CD1c-positive myeloid dendritic cell (primary cell): ENCODE measurements at regions not wholly inside any gene's neighbourhood (a gene's known extent, or its start where the extent isn't known, plus 50 kb on each side); places are given as distances from the start of the nearest gene placed in this dataset.
"Not testable (repeated sequence)": the region's sequence is repeated elsewhere in the genome, so short reads cannot be mapped to it uniquely, and the experiment has no call there.

Experiments
- DNase-seq: peaks from one replicate; pipeline ENCODE4 v3.0.0-alpha.2; 2016; ENCODE audit errors: extremely low spot score

- no peak for DNase-seq
These were observed 1698.4 kb upstream of the PCDH10 start for GRCh38 chr4:131450572-131451209.

DNA sequence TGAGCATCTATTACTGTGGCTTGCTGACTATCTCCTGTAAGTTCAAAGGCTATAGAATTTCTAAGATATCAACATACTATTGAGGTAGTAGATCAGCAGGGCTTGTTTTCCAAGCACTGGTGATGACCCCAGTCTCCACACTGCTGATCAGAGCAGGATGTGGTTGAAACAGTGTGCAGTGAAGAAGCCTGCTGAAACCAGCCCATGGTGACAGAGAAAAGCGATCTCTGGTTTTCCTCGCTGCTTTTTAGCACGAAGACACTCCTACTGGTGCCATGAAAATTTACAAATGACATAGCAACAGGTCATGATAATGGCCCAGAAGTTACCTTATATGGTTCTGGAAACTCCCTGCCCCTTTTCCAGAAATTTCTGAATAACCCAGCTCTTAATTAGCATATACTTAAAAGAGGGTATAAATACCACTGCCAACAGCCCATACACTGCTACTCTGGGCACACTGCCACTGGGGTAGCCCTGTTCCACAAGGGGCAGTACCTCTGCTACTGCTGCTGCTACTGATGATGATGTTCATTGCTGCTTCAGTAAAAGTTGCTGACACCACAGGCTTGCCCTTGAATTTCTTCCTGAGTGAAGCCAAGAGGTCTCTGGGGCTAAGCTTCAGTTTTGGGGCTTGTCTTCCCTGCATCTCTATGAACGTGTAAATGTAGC lies 1689.5 kb upstream of the PCDH10 start:
- DNase-seq: no peak

- DNase-seq: no peak
These were observed 1678.7 kb upstream of the PCDH10 start for GRCh38 chr4:131470360-131470759.

DNA sequence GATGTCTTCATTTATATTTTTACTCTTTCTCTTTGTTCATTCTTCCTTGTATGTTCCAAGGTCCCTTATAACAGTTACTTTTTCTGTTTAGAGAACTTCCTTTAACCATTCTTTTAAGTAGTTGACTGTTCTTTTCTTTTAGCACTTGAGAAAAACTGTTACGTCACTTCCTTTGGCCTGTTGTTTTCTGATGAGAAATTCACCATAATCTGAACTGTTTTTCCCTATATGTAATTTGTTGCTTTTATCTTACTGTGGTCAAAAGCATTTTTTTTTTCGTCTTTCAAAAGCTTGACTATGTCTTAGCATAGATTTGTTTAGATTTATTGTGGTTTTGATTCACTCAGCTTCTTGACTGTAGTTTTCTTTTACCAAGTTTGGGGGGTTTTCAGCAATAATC lies 1660.3 kb upstream of the PCDH10 start:
- no peak for DNase-seq

- not testable (repeated sequence) for DNase-seq
These were observed 1652.9 kb upstream of the PCDH10 start for GRCh38 chr4:131496211-131496610.

GRCh38 chr4:131499141-131499873 lies 1649.8 kb upstream of the PCDH10 start:
- no peak for DNase-seq

- DNase-seq: no peak
These were observed 1639.6 kb upstream of the PCDH10 start for GRCh38 chr4:131509521-131509920.

DNA sequence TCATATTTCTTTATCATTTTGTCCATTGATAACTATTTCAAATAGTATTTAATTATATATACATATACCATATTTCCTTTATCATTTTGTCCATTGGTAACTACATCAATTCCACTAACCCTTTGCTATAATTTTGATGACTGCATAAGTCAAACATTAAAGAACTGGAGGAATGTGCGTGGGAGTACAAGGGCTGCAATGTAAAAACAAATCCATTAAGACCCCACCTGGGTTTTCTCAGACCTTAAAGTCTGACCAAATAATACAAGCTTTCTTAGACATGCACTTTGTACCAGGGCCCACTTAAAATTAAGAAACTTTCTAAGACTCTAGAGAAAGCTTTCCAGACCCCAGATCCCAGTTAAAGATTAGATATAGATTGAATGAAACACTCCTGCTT lies 1622.4 kb upstream of the PCDH10 start:
- DNase-seq: no peak

DNA sequence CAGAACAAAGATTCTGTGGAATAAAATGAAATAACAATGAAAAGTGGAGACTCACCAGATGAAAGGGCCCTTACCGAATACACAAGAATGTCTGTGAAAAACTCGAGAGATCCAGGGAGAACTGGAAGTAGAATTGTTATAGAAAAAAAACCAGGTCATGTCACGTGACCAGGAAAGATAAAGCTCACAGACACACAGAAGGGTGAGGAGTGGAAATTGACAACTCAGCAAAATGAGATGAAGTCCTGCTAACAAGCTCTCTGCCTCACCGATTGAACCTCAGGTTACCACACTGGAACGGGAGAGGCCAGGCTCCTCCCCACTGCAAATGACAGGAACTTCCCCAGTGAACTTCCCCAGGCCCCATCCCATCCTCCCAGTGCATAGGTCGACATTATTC lies 1618.0 kb upstream of the PCDH10 start:
- no peak for DNase-seq

DNA sequence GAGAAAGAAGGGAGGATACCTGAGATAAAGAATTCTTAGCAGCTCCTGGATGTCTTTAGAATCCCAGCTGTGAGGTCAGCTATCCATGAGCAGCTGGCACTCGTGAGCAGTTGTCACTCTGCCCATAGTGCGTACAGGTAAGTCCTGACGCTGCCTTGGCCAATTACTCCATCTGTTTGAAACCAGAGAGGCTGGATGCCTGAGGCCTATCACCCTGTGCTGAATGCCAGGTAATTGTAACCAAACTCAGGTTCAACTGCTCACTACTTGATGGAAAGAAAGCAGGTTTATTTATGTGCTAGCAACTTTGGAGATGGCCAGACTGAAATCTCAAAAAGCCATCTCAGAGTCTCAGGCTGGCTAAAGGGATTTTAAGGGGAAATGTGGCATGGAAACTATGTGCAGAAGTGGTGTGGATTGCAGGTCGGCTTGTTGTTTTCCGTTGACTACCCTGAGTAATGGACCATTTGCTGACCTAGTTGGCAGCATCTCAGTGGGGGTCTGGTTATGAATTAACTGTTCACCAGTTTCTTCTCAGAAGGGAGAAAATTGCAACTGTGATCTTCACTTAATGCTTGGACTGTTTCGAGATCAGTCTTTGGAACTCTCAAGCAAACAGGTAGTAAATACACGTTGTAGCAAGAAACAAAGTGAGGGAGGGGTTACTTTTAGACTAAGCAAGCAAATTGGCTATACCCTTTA lies 1614.0 kb upstream of the PCDH10 start:
- no peak for DNase-seq

DNA sequence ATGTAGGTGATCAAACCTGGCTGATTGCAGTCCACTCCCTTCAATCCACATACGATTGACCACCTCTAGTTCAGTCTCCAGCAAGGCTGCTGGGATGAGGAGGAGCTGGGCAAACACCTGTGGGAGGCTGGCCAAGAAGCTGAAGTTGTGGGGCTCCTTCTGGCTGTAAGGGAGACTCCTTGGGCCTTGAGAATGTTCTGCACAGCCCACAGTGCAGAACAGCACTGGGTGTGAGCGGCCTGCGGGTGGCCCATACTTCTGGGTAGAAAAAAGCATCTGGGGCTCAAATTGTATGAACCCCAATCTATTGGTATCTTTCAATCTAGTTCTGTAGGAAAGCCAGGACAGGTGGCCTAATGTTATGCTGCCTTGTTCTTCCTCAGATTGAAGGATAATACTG lies 1608.8 kb upstream of the PCDH10 start:
- DNase-seq: no peak

DNA sequence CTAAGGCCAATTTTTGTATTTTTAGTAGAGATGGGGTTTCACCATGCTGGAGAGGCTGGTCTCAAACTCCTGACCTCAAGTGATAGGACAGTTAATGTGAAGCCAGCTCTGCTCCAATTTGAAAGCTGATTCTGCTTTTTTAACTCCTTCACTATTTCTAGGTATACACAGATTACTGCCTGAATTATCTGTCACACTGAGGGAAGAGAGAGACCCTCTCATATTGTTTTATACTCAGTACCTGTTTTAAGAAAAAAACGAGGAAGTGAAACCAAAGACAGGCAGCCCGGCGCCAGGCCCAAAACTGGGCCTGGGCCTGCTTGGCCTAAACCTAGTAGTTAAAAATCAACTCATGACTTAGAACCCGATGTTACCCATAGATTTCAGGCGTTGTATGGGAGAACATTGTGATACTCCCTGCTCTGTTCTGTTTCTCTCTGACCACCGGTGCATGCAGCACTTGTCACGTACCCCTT lies 1601.5 kb upstream of the PCDH10 start:
- no peak for DNase-seq

DNA sequence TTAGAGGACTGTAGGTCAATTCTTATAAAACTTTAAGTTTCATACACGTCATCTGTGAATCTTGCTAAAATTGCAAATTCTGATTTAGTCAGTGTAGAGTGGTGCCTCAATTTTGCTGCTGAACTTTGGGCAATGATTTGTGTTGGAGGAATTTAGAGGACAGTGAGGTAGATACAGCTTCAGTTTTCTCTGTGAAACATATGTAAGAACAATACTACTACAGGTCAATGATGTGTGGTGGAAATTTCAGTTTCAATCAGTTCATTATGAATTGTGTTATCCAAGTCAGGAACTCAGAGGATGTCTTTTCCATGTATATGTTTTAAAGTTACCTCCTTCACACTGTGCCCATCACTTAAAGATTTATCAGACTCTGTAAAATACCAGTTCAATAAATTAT lies 1597.8 kb upstream of the PCDH10 start:
- DNase-seq: no peak

DNA sequence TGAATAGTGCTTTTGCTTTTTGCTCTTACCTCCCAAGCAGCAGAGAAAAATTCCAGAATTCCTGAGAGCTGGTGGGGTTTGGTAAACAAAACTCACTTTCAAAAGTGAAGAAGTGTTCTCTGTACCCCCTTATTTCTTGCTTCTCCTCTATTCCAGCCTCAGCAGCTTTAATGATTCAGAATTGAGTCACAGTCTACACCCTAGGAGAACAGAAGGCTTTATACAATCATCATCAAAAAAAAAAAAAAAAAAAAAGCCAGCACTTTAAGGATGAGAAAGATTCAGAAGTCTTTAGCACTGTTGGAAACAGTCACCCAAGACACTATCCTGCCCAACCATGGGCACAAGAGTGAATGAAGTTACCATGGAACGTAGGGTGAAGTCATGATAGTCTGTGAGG lies 1583.1 kb upstream of the PCDH10 start:
- DNase-seq: no peak

GRCh38 chr4:131584587-131584986 lies 1564.5 kb upstream of the PCDH10 start:
- no peak for DNase-seq

GRCh38 chr4:131595140-131595539 lies 1554.0 kb upstream of the PCDH10 start:
- no peak for DNase-seq

GRCh38 chr4:131603705-131604104 lies 1545.4 kb upstream of the PCDH10 start:
- no peak for DNase-seq

- DNase-seq: no peak
These were observed 1540.1 kb upstream of the PCDH10 start for GRCh38 chr4:131609039-131609438.

DNA sequence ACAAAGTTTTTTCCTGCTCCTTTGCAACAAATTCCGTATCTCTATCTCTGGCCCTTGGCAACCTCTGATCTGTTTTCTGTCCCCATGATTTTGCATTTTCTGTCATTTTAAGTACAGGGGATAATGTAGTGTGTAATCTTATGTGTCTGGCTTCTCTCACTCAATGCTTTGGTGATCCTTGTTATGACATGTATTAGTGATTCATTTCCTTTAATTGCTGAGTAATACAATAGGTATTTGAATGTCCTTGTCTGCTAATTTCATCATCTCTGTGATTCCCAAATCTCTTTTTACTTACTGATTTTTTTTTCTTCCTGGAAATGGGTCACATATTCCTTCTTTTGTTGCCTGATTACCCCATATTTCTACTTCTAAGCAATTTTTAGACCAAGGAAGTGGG lies 1538.6 kb upstream of the PCDH10 start:
- DNase-seq: not testable (repeated sequence)

DNA sequence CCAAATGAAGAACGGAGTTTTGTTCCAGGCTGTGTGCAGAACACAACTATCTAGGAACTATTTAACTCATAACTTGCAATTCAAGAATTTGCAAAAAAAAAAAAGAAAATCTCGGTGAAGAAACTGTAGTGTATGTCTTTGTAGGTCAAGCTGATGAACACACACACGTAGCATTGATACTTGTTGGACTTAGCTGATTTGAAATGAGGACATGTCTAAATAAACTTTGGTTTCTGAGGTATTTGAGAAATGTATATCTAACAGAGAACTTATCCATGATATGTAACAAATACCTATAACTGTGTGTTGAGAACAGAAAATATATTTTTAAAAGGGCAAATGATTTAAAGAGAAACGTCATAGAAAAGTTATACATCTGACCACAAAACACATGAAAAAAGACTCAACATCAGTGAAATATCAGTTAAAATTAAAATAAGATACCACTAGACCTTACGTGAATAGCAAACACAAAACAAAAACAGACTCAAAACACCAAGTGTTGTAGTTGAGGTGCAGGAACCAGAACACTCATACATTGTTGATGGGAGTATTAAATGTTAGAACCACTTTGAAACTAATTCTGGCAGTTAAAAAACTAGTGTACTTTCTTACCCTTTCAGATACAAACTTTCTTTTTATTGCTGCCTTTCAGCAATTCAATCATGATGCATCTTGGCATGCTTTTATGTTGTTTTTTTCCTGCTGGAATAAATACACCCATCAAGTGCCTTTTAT lies 1535.8 kb upstream of the PCDH10 start:
- no peak for DNase-seq

DNA sequence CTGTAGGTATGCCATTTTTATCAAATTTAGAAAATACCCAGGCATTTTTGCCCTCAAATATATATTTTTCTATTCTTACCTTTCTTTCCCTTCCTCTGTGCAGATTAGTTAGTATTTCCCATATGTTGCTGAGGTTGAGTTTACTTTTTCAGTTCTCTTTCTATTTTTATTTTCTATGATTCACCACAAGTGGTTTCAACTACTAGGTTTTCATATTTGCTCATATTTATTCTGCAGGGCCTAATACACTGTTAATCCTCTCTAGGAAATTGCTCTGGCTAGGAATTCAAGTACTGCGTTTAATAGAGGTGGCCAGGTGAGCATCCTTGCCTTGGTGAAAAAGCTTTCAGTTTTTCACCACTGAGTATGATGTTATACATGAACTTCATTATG lies 1535.3 kb upstream of the PCDH10 start:
- no peak for DNase-seq

DNA sequence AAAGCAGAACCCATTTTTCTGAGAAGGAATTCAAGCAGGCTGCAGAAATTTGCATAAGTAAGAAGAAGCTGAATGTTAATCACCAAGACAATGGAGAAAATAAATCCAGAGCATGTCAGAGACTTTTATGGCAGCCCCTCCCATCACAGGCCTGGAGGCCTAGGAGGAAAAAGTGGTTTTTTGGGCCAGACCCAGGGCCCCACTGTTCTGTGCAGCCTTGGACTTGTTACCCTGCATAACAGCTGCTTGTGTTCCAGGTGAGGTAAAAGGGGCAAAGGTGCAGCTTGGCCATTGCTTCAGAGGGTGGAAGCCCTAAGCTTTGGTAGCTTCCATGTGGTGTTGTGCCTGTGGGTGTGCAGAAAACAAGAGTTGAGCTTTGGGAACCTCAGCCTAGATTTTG lies 1516.2 kb upstream of the PCDH10 start:
- no peak for DNase-seq
